ENCODE measurements at regions not wholly inside any gene's neighbourhood (a gene's known extent, or its start where the extent isn't known, plus 50 kb on each side); places are given as distances from the start of the nearest gene placed in this dataset.

DNA sequence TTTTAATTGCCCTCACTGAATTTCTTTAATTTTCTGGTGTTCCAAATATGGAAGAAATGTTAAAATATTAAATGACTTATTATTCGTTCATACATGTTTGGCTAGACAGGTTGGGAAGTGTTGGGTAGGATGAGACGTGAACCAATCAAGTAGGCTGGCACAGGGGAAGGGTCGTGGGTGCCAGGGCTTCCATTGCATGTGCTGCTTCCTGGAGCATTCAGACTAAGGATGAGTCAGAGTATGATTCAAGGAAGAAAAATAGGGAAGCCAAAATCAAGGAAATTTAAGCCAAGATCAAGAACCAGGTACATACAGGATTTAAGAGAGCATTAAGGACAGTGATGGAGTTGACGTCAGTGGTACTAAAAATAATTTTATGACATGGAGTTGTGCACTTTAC, 2068.0 kb downstream of the MAT2B start:
- TF ChIP-seq, protein P1, sequence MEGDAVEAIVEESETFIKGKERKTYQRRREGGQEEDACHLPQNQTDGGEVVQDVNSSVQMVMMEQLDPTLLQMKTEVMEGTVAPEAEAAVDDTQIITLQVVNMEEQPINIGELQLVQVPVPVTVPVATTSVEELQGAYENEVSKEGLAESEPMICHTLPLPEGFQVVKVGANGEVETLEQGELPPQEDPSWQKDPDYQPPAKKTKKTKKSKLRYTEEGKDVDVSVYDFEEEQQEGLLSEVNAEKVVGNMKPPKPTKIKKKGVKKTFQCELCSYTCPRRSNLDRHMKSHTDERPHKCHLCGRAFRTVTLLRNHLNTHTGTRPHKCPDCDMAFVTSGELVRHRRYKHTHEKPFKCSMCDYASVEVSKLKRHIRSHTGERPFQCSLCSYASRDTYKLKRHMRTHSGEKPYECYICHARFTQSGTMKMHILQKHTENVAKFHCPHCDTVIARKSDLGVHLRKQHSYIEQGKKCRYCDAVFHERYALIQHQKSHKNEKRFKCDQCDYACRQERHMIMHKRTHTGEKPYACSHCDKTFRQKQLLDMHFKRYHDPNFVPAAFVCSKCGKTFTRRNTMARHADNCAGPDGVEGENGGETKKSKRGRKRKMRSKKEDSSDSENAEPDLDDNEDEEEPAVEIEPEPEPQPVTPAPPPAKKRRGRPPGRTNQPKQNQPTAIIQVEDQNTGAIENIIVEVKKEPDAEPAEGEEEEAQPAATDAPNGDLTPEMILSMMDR (IDR thresholded peaks at IDR 0.05): no peak
- TF ChIP-seq EZH2 (IDR thresholded peaks at IDR 0.05; ENCODE audit: borderline replicate concordance, insufficient read depth, low read depth, low read length, poor library complexity, severe bottlenecking): no peak
